LNCAP (cell line): ENCODE measurements at regions not wholly inside any gene's neighbourhood (a gene's known extent, or its start where the extent isn't known, plus 50 kb on each side); places are given as distances from the start of the nearest gene placed in this dataset.

Experiments used
- CTCF ChIP-seq: fragments of 450-650 bp; IDR thresholded peaks from 2 replicates; pipeline ENCODE4 v1.5.1; 2017; ENCODE audit warnings: mild to moderate bottlenecking

GRCh38 chr9:23496489-23497136, 329.4 kb downstream of the ELAVL2 start:
- TF ChIP-seq CTCF: no peak

GRCh38 chr9:23497137-23497504, 328.9 kb downstream of the ELAVL2 start:
- TF ChIP-seq CTCF: no peak

GRCh38 chr9:23502004-23502403, 324.0 kb downstream of the ELAVL2 start:
- TF ChIP-seq CTCF: no peak

GRCh38 chr9:23522952-23523351, 303.1 kb downstream of the ELAVL2 start:
- no peak for TF ChIP-seq CTCF

GRCh38 chr9:23524607-23525155, 301.4 kb downstream of the ELAVL2 start:
- no peak for TF ChIP-seq CTCF

- no peak for TF ChIP-seq CTCF
These were observed 299.2 kb downstream of the ELAVL2 start for GRCh38 chr9:23526806-23527205.

GRCh38 chr9:23532282-23532681, 293.8 kb downstream of the ELAVL2 start:
- no peak for TF ChIP-seq CTCF
